Activated naive CD4-positive, alpha-beta T cell treated with Interleukin-2 at 50 U/mL for 16 hours (primary cell): ENCODE measurements at regions not wholly inside any gene's neighbourhood (a gene's known extent, or its start where the extent isn't known, plus 50 kb on each side); places are given as distances from the start of the nearest gene placed in this dataset.

Source experiments
- DNase-seq: peaks from one replicate; pipeline ENCODE4 v3.0.0-alpha.2; 2020

- DNase-seq: no peak
Observed at GRCh38 chr1:243903895-243904294, 53.9 kb upstream of the AKT3 start.

- no peak for DNase-seq
Observed at GRCh38 chr1:243903041-243903440, 53.0 kb upstream of the AKT3 start.

GRCh38 chr1:243902100-243902499, 52.1 kb upstream of the AKT3 start:
- no peak for DNase-seq
